NOMO-1 (cell line): ENCODE measurements at regions not wholly inside any gene's neighbourhood (a gene's known extent, or its start where the extent isn't known, plus 50 kb on each side); places are given as distances from the start of the nearest gene placed in this dataset.

ENCODE experiments used
- DNase-seq, 2 experiments: peaks; one replicate each; lab custom pipeline; 2025; ENCODE audit not compliant: unreplicated experiment in 2 of 2; lab: John Stamatoyannopoulos, UW

- no peak for DNase-seq
These were observed 317.6 kb upstream of the PROX1 start for GRCh38 chr1:213669964-213670691.

- no peak for DNase-seq
These were observed 317.1 kb upstream of the PROX1 start for GRCh38 chr1:213670692-213671023.

GRCh38 chr1:213675043-213675442 is 312.7 kb upstream of the PROX1 start:
- DNase-seq = no peak

- DNase-seq = no peak
These were observed 311.0 kb upstream of the PROX1 start for GRCh38 chr1:213676736-213677135.

- no peak for DNase-seq
These were observed 309.4 kb upstream of the PROX1 start for GRCh38 chr1:213678348-213678747.

GRCh38 chr1:213678753-213679152 is 309.0 kb upstream of the PROX1 start:
- no peak for DNase-seq

- DNase-seq = no peak
These were observed 308.6 kb upstream of the PROX1 start for GRCh38 chr1:213679153-213679552.

GRCh38 chr1:213680677-213681325 is 307.0 kb upstream of the PROX1 start:
- no peak for DNase-seq

GRCh38 chr1:213681788-213682340 is 305.9 kb upstream of the PROX1 start:
- DNase-seq = no peak

GRCh38 chr1:213683529-213683928 is 304.2 kb upstream of the PROX1 start:
- no peak for DNase-seq

- DNase-seq = no peak
These were observed 303.3 kb upstream of the PROX1 start for GRCh38 chr1:213684454-213684853.

GRCh38 chr1:213685992-213686582 is 301.7 kb upstream of the PROX1 start:
- DNase-seq = peak; percentile 29 to 45

- no peak for DNase-seq
These were observed 300.8 kb upstream of the PROX1 start for GRCh38 chr1:213686983-213687382.

- DNase-seq = peak; percentile 92 to 95
These were observed 299.9 kb upstream of the PROX1 start for GRCh38 chr1:213687832-213688231.

GRCh38 chr1:213688655-213689054 is 299.1 kb upstream of the PROX1 start:
- no peak for DNase-seq

GRCh38 chr1:213689260-213689659 is 298.5 kb upstream of the PROX1 start:
- DNase-seq = no peak

- no peak for DNase-seq
These were observed 297.3 kb upstream of the PROX1 start for GRCh38 chr1:213690341-213690917.

GRCh38 chr1:213692321-213692720 is 295.5 kb upstream of the PROX1 start:
- DNase-seq = no peak

- DNase-seq = no peak
These were observed 293.9 kb upstream of the PROX1 start for GRCh38 chr1:213693864-213694263.

- peak in 1 of 2 experiments; percentile 1 for DNase-seq
These were observed 290.5 kb upstream of the PROX1 start for GRCh38 chr1:213697192-213697802.

GRCh38 chr1:213698092-213698702 is 289.6 kb upstream of the PROX1 start:
- DNase-seq = peak; percentile 68 to 81
